ENCODE measurements at regions not wholly inside any gene's neighbourhood (a gene's known extent, or its start where the extent isn't known, plus 50 kb on each side); places are given as distances from the start of the nearest gene placed in this dataset.

- POLR2A ChIA-PET: no interaction called here
- H3K27me3 Mint-ChIP-seq: no peaks in the 10 kb centered on the region
- no peaks in the 10 kb centered on the region for H3K9me3 ChIP-seq (ENCODE audit: low read length)
Observed at GRCh38 chr3:56974247-56974930, 86.1 kb upstream of the SPATA12 start.

DNA sequence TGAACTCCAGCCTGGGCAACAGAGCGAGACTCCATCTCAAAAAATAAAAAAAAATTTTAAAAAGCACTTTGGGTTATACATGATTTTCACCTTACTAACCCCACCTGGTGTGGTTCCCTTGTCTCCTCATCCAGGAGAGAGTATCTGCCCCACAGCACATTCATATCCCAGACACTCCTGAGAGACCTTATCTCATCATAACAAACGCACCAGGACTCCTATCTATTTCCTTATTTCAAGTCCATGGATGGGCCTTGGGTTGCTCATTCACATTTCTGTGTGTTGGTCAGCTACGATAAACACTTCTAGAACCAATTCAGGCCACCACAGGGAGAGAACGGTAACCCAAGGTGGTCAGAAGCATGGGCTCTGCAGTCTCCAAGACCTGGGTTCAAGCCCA lies 88.6 kb upstream of the SPATA12 start:
- no peaks in the 10 kb centered on the region for H3K4me1 Mint-ChIP-seq
- no peaks in the 10 kb centered on the region for H3K4me1 ChIP-seq (ENCODE audit: insufficient read depth, low read length)
- H3K36me3 ChIP-seq (ENCODE audit: insufficient read depth, low read length): no peaks in the 10 kb centered on the region
- H3K4me3 ChIP-seq (ENCODE audit: low read length): no peak overlapping the region
- H3K9me3 Mint-ChIP-seq: no peaks in the 10 kb centered on the region
- POLR2A ChIA-PET: no interaction called here
- DNase-seq: no peak
- no peaks in the 10 kb centered on the region for H3K27me3 ChIP-seq (ENCODE audit: insufficient read depth, low read length, poor library complexity, severe bottlenecking)
- no peaks in the 10 kb centered on the region for H3K9me3 ChIP-seq (ENCODE audit: low read length)
- peaks cover 0 to 2% of the 10 kb centered on the region in 2 donors for H3K27me3 Mint-ChIP-seq
- H3K27ac Mint-ChIP-seq: no peak overlapping the region
- no peak overlapping the region for H3K4me3 Mint-ChIP-seq
- CTCF ChIA-PET: interaction anchor here (1.3 kb wide), 1 partner anchor 171 kb away, joined by 3 read pairs; no protein-coding TSS in a partner anchor
- H3K27ac ChIP-seq (ENCODE audit: low read depth, low read length): no peak overlapping the region
- no peaks in the 10 kb centered on the region for H3K36me3 Mint-ChIP-seq

More at GRCh38 chr3:56974247-56974930, 86.1 kb upstream of the SPATA12 start:
- no peaks in the 10 kb centered on the region for H3K9me3 Mint-ChIP-seq
- no peaks in the 10 kb centered on the region for H3K4me1 Mint-ChIP-seq
- CTCF ChIA-PET: interaction anchor here (1.1 to 1.9 kb wide), 4 partner anchors 14 to 174 kb away, joined by 3 to 10 read pairs (median 5); no protein-coding TSS in a partner anchor
- no peak for DNase-seq
- no peaks in the 10 kb centered on the region for H3K36me3 Mint-ChIP-seq
- Histone ChIP-seq H3K4me3 (ENCODE audit: low read length) (no peak overlapping the region), H3K4me1 (ENCODE audit: insufficient read depth, low read length) (no peaks in the 10 kb centered on the region), H3K27ac (ENCODE audit: low read depth, low read length) (no peak overlapping the region), H3K27me3 (ENCODE audit: insufficient read depth, low read length, poor library complexity, severe bottlenecking) (no peaks in the 10 kb centered on the region), H3K36me3 (ENCODE audit: insufficient read depth, low read length) (no peaks in the 10 kb centered on the region)
- no peak overlapping the region for H3K4me3 Mint-ChIP-seq
- no peak overlapping the region for H3K27ac Mint-ChIP-seq

DNA sequence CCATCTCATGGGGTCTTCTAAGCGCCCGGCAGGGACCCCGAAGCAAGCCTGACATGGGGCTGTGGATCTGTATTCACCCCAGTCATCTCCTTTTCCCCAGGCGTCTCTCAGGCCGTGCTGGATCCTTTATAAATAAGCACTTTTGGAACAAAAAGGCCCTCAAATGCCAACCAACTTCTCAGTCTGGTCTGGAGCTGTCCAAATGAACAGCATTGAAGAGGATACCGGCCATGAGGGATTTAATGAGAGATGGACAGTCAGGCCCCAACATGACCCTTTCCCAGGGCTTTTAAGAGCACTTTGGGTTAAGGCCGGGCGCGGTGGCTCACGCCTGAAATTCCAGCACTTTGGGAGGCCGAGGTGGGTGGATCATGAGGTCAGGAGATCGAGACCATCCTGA lies 89.2 kb upstream of the SPATA12 start:
- Histone ChIP-seq H3K27me3 (ENCODE audit: insufficient read depth, low read length, poor library complexity, severe bottlenecking) (no peaks in the 10 kb centered on the region), H3K36me3 (ENCODE audit: insufficient read depth, low read length) (no peaks in the 10 kb centered on the region), H3K27ac (ENCODE audit: low read depth, low read length) (no peak overlapping the region), H3K9me3 (ENCODE audit: low read length) (no peaks in the 10 kb centered on the region), H3K4me3 (ENCODE audit: low read length) (no peak overlapping the region), H3K4me1 (ENCODE audit: insufficient read depth, low read length) (no peaks in the 10 kb centered on the region)
- ChIA-PET POLR2A (no interaction called here), CTCF (interaction anchor here (1.4 kb wide), 1 partner anchor 18 kb away, joined by 4 read pairs; no protein-coding TSS in a partner anchor)
- Mint-ChIP-seq H3K4me3 (no peak overlapping the region), H3K36me3 (no peaks in the 10 kb centered on the region), H3K4me1 (no peaks in the 10 kb centered on the region), H3K9me3 (no peaks in the 10 kb centered on the region), H3K27ac (no peak overlapping the region), H3K27me3 (peaks cover 0 to 2% of the 10 kb centered on the region in 2 donors)
- no peak for DNase-seq

- Mint-ChIP-seq H3K9me3 (no peaks in the 10 kb centered on the region), H3K36me3 (peaks cover 0 to under 1% (median 0%) of the 10 kb centered on the region in 3 donors), H3K4me1 (no peaks in the 10 kb centered on the region), H3K27me3 (peaks cover 0 to 2% of the 10 kb centered on the region in 2 donors), H3K27ac (peak overlapping the region in 2 of 8 donors; percentile 46 to 66), H3K4me3 (no peak overlapping the region)
- CTCF ChIA-PET: interaction anchor here (1.4 kb wide), 1 partner anchor 18 kb away, joined by 4 read pairs; no protein-coding TSS in a partner anchor
- Histone ChIP-seq H3K4me1 (ENCODE audit: insufficient read depth, low read length) (no peaks in the 10 kb centered on the region), H3K27ac (ENCODE audit: low read depth, low read length) (no peak overlapping the region), H3K9me3 (ENCODE audit: low read length) (no peaks in the 10 kb centered on the region), H3K4me3 (ENCODE audit: low read length) (no peak overlapping the region), H3K27me3 (ENCODE audit: insufficient read depth, low read length, poor library complexity, severe bottlenecking) (no peaks in the 10 kb centered on the region), H3K36me3 (ENCODE audit: insufficient read depth, low read length) (no peaks in the 10 kb centered on the region)
- DNase-seq: no peak
- POLR2A ChIA-PET: no interaction called here
Observed at GRCh38 chr3:56970461-56970879, 90.0 kb upstream of the SPATA12 start.

GRCh38 chr3:56969851-56970250 lies 90.6 kb upstream of the SPATA12 start:
- H3K27ac Mint-ChIP-seq: peak overlapping the region in 1 of 8 donors; percentile 39
- ChIA-PET CTCF (interaction anchor here (1.4 kb wide), 1 partner anchor 19 kb away, joined by 4 read pairs; no protein-coding TSS in a partner anchor), POLR2A (no interaction called here)
- H3K36me3 Mint-ChIP-seq: peaks cover 0 to 4% (median 0%) of the 10 kb centered on the region in 3 donors
- H3K9me3 Mint-ChIP-seq: peaks cover 0 to 5% (median 2%) of the 10 kb centered on the region in 5 donors
- H3K4me1 ChIP-seq (ENCODE audit: insufficient read depth, low read length): no peaks in the 10 kb centered on the region
- H3K27me3 Mint-ChIP-seq: peaks cover 0 to 2% of the 10 kb centered on the region in 2 donors
- no peaks in the 10 kb centered on the region for H3K9me3 ChIP-seq (ENCODE audit: low read length)
- no peaks in the 10 kb centered on the region for H3K36me3 ChIP-seq (ENCODE audit: insufficient read depth, low read length)
- no peak overlapping the region for H3K4me3 ChIP-seq (ENCODE audit: low read length)
- H3K4me1 Mint-ChIP-seq: no peaks in the 10 kb centered on the region
- no peak overlapping the region for H3K27ac ChIP-seq (ENCODE audit: low read depth, low read length)
- H3K27me3 ChIP-seq (ENCODE audit: insufficient read depth, low read length, poor library complexity, severe bottlenecking): no peaks in the 10 kb centered on the region
- H3K4me3 Mint-ChIP-seq: no peak overlapping the region
- no peak for DNase-seq

- no peaks in the 10 kb centered on the region for H3K4me1 ChIP-seq (ENCODE audit: insufficient read depth, low read length)
- Mint-ChIP-seq H3K4me3 (no peak overlapping the region), H3K4me1 (no peaks in the 10 kb centered on the region), H3K36me3 (peaks cover 0 to 4% (median 0%) of the 10 kb centered on the region in 3 donors), H3K27ac (peak overlapping the region in 1 of 8 donors; percentile 28), H3K27me3 (peaks cover 0 to 2% of the 10 kb centered on the region in 2 donors), H3K9me3 (peaks cover 0 to 5% (median 2%) of the 10 kb centered on the region in 5 donors)
- H3K9me3 ChIP-seq (ENCODE audit: low read length): no peaks in the 10 kb centered on the region
- CTCF ChIA-PET: interaction anchor here (1.1 kb wide), 1 partner anchor 22 kb away, joined by 3 read pairs; no protein-coding TSS in a partner anchor
- no peak overlapping the region for H3K27ac ChIP-seq (ENCODE audit: low read depth, low read length)
- H3K36me3 ChIP-seq (ENCODE audit: insufficient read depth, low read length): no peaks in the 10 kb centered on the region
- DNase-seq: no peak
- POLR2A ChIA-PET: no interaction called here
- H3K4me3 ChIP-seq (ENCODE audit: low read length): no peak overlapping the region
- no peaks in the 10 kb centered on the region for H3K27me3 ChIP-seq (ENCODE audit: insufficient read depth, low read length, poor library complexity, severe bottlenecking)
Observed at GRCh38 chr3:56966509-56966908, 94.0 kb upstream of the SPATA12 start.

GRCh38 chr3:56966104-56966503 lies 94.4 kb upstream of the SPATA12 start:
- no peaks in the 10 kb centered on the region for H3K9me3 ChIP-seq (ENCODE audit: low read length)
- no peak overlapping the region for H3K4me3 ChIP-seq (ENCODE audit: low read length)
- H3K4me1 Mint-ChIP-seq: no peaks in the 10 kb centered on the region
- peaks cover 0 to 5% (median 2%) of the 10 kb centered on the region in 5 donors for H3K9me3 Mint-ChIP-seq
- no peak overlapping the region for H3K27ac ChIP-seq (ENCODE audit: low read depth, low read length)
- H3K27me3 Mint-ChIP-seq: peaks cover 0 to 2% of the 10 kb centered on the region in 2 donors
- no peaks in the 10 kb centered on the region for H3K36me3 ChIP-seq (ENCODE audit: insufficient read depth, low read length)
- CTCF ChIA-PET: interaction anchor here (1.1 kb wide), 1 partner anchor 22 kb away, joined by 3 read pairs; no protein-coding TSS in a partner anchor
- H3K4me3 Mint-ChIP-seq: no peak overlapping the region
- H3K27ac Mint-ChIP-seq: peak overlapping the region in 1 of 8 donors; percentile 28
- no peaks in the 10 kb centered on the region for H3K4me1 ChIP-seq (ENCODE audit: insufficient read depth, low read length)
- H3K36me3 Mint-ChIP-seq: peaks cover 0 to 4% (median 0%) of the 10 kb centered on the region in 3 donors
- no peak for DNase-seq
- POLR2A ChIA-PET: no interaction called here
- no peaks in the 10 kb centered on the region for H3K27me3 ChIP-seq (ENCODE audit: insufficient read depth, low read length, poor library complexity, severe bottlenecking)

- no peak overlapping the region for H3K27ac Mint-ChIP-seq
- Histone ChIP-seq H3K4me3 (ENCODE audit: low read length) (no peak overlapping the region), H3K4me1 (ENCODE audit: insufficient read depth, low read length) (no peaks in the 10 kb centered on the region), H3K9me3 (ENCODE audit: low read length) (no peaks in the 10 kb centered on the region), H3K36me3 (ENCODE audit: insufficient read depth, low read length) (no peaks in the 10 kb centered on the region), H3K27ac (ENCODE audit: low read depth, low read length) (no peak overlapping the region), H3K27me3 (ENCODE audit: insufficient read depth, low read length, poor library complexity, severe bottlenecking) (no peaks in the 10 kb centered on the region)
- POLR2A ChIA-PET: no interaction called here
- H3K4me1 Mint-ChIP-seq: peaks cover 0 to 5% (median 2%) of the 10 kb centered on the region in 3 donors
- H3K9me3 Mint-ChIP-seq: peaks cover 0 to 5% (median 2%) of the 10 kb centered on the region in 5 donors
- no peaks in the 10 kb centered on the region for H3K27me3 Mint-ChIP-seq
- CTCF ChIA-PET: interaction anchor here (1.3 kb wide), 1 partner anchor 164 kb away, joined by 4 read pairs; no protein-coding TSS in a partner anchor
- no peak overlapping the region for H3K4me3 Mint-ChIP-seq
- DNase-seq: no peak
- peaks cover 0 to 4% (median 0%) of the 10 kb centered on the region in 3 donors for H3K36me3 Mint-ChIP-seq
Observed at GRCh38 chr3:56962922-56963321, 97.5 kb upstream of the SPATA12 start.
